SJCRH30 (cell line): ENCODE measurements at regions not wholly inside any gene's neighbourhood (a gene's known extent, or its start where the extent isn't known, plus 50 kb on each side); places are given as distances from the start of the nearest gene placed in this dataset.
A peak's percentile ranks its signal among the peaks of the same experiment; 100 is the strongest.
"Not testable (repeated sequence)": the region's sequence is repeated elsewhere in the genome, so short reads cannot be mapped to it uniquely, and the experiment has no call there.

Experiments
- DNase-seq, 2 experiments: peaks; one replicate each; pipeline ENCODE4 v3.0.0-alpha.2; 2015 to 2020
- H3K27ac ChIP-seq: fragments of 250-450 bp; sonication (Bioruptor Pico); 2 replicates; pipeline ENCODE4 v1.5.1; 2020; ENCODE audit warnings: mild to moderate bottlenecking, moderate library complexity
- H3K27me3 ChIP-seq: fragments of 250-450 bp; sonication (Bioruptor Pico); 2 replicates; pipeline ENCODE4 v1.5.1; 2020; ENCODE audit warnings: mild to moderate bottlenecking, moderate library complexity
- H3K36me3 ChIP-seq: fragments of 250-450 bp; sonication (Bioruptor Pico); 2 replicates; pipeline ENCODE4 v1.5.1; 2020; ENCODE audit warnings: mild to moderate bottlenecking, moderate library complexity
- H3K4me1 ChIP-seq: fragments of 250-450 bp; sonication (Bioruptor Pico); 2 replicates; pipeline ENCODE4 v1.5.1; 2020; ENCODE audit warnings: mild to moderate bottlenecking, moderate library complexity
- H3K4me3 ChIP-seq: fragments of 250-450 bp; sonication (Bioruptor Pico); 2 replicates; pipeline ENCODE4 v1.5.1; 2020; ENCODE audit warnings: mild to moderate bottlenecking, moderate library complexity
- H3K9me3 ChIP-seq: fragments of 250-450 bp; sonication (Bioruptor Pico); replicated peaks from 2 replicates; pipeline ENCODE4 v1.5.1; 2020; ENCODE audit warnings: mild to moderate bottlenecking, moderate library complexity

GRCh38 chr14:22203036-22203435 lies 386.0 kb downstream of the DAD1 start:
- Histone ChIP-seq H3K27me3 (no peaks in the 10 kb centered on the region), H3K9me3 (no peaks in the 10 kb centered on the region), H3K4me3 (no peak overlapping the region), H3K36me3 (no peaks in the 10 kb centered on the region), H3K27ac (no peak overlapping the region), H3K4me1 (no peaks in the 10 kb centered on the region)
- DNase-seq, result no peak

- no peak for DNase-seq
- Histone ChIP-seq H3K36me3 (no peaks in the 10 kb centered on the region), H3K4me3 (no peak overlapping the region), H3K27me3 (no peaks in the 10 kb centered on the region), H3K27ac (no peak overlapping the region), H3K4me1 (no peaks in the 10 kb centered on the region), H3K9me3 (no peaks in the 10 kb centered on the region)
These were observed 386.7 kb downstream of the DAD1 start for GRCh38 chr14:22202313-22202712.

GRCh38 chr14:22200977-22201605 lies 387.9 kb downstream of the DAD1 start:
- Histone ChIP-seq H3K36me3 (no peaks in the 10 kb centered on the region), H3K27ac (no peak overlapping the region), H3K4me1 (no peaks in the 10 kb centered on the region), H3K9me3 (no peaks in the 10 kb centered on the region), H3K27me3 (no peaks in the 10 kb centered on the region), H3K4me3 (no peak overlapping the region)
- DNase-seq, result peak in 1 of 2 experiments; percentile 50

GRCh38 chr14:22200131-22200530 lies 388.9 kb downstream of the DAD1 start:
- H3K9me3 ChIP-seq, H3K4me1 ChIP-seq, H3K4me3 ChIP-seq, H3K27ac ChIP-seq, H3K36me3 ChIP-seq, DNase-seq, H3K27me3 ChIP-seq: not testable (repeated sequence)

GRCh38 chr14:22194664-22195063 lies 394.4 kb downstream of the DAD1 start:
- Histone ChIP-seq H3K36me3 (no peaks in the 10 kb centered on the region), H3K27me3 (no peaks in the 10 kb centered on the region), H3K4me3 (no peak overlapping the region), H3K9me3 (no peaks in the 10 kb centered on the region), H3K4me1 (no peaks in the 10 kb centered on the region; the same call in 1 of the 2 replicates), H3K27ac (no peak overlapping the region)
- DNase-seq, result no peak

- Histone ChIP-seq H3K4me3 (no peak overlapping the region), H3K4me1 (no peaks in the 10 kb centered on the region; the same call in 1 of the 2 replicates), H3K9me3 (no peaks in the 10 kb centered on the region), H3K27me3 (no peaks in the 10 kb centered on the region), H3K36me3 (no peaks in the 10 kb centered on the region), H3K27ac (no peak overlapping the region)
- no peak for DNase-seq
These were observed 398.4 kb downstream of the DAD1 start for GRCh38 chr14:22190411-22191191.

- no peaks in the 10 kb centered on the region for H3K9me3 ChIP-seq
- H3K4me3 ChIP-seq, result no peak overlapping the region
- H3K4me1 ChIP-seq, result no peaks in the 10 kb centered on the region; the same call in 1 of the 2 replicates
- H3K27ac ChIP-seq, result no peak overlapping the region
- no peaks in the 10 kb centered on the region for H3K27me3 ChIP-seq
- no peak for DNase-seq
- no peaks in the 10 kb centered on the region for H3K36me3 ChIP-seq
These were observed 399.1 kb downstream of the DAD1 start for GRCh38 chr14:22189881-22190280.

- H3K27me3 ChIP-seq, result no peaks in the 10 kb centered on the region
- no peak overlapping the region for H3K4me3 ChIP-seq
- no peaks in the 10 kb centered on the region for H3K36me3 ChIP-seq
- no peak for DNase-seq
- H3K4me1 ChIP-seq, result no peaks in the 10 kb centered on the region; the same call in 1 of the 2 replicates
- no peak overlapping the region for H3K27ac ChIP-seq
- H3K9me3 ChIP-seq, result no peaks in the 10 kb centered on the region
These were observed 400.7 kb downstream of the DAD1 start for GRCh38 chr14:22188318-22188717.

GRCh38 chr14:22185789-22186188 lies 403.2 kb downstream of the DAD1 start:
- H3K27ac ChIP-seq, result no peak overlapping the region
- H3K9me3 ChIP-seq, result no peaks in the 10 kb centered on the region
- no peaks in the 10 kb centered on the region for H3K27me3 ChIP-seq
- no peak for DNase-seq
- H3K4me1 ChIP-seq, result no peaks in the 10 kb centered on the region; the same call in 1 of the 2 replicates
- H3K4me3 ChIP-seq, result no peak overlapping the region
- no peaks in the 10 kb centered on the region for H3K36me3 ChIP-seq

GRCh38 chr14:22185191-22185590 lies 403.8 kb downstream of the DAD1 start:
- no peak overlapping the region for H3K27ac ChIP-seq
- H3K4me1 ChIP-seq, result no peaks in the 10 kb centered on the region; the same call in 1 of the 2 replicates
- no peak overlapping the region for H3K4me3 ChIP-seq
- no peak for DNase-seq
- no peaks in the 10 kb centered on the region for H3K36me3 ChIP-seq
- no peaks in the 10 kb centered on the region for H3K27me3 ChIP-seq
- no peaks in the 10 kb centered on the region for H3K9me3 ChIP-seq

- H3K4me3 ChIP-seq, result no peak overlapping the region
- H3K36me3 ChIP-seq, result no peaks in the 10 kb centered on the region
- H3K27me3 ChIP-seq, result no peaks in the 10 kb centered on the region
- no peaks in the 10 kb centered on the region for H3K9me3 ChIP-seq
- no peaks in the 10 kb centered on the region for H3K4me1 ChIP-seq
- DNase-seq, result no peak
- H3K27ac ChIP-seq, result no peak overlapping the region
These were observed 404.2 kb downstream of the DAD1 start for GRCh38 chr14:22184830-22185168.

GRCh38 chr14:22184157-22184829 lies 404.7 kb downstream of the DAD1 start:
- no peak for DNase-seq
- Histone ChIP-seq H3K36me3 (no peaks in the 10 kb centered on the region), H3K27ac (no peak overlapping the region), H3K4me3 (no peak overlapping the region), H3K9me3 (no peaks in the 10 kb centered on the region), H3K4me1 (no peaks in the 10 kb centered on the region), H3K27me3 (no peaks in the 10 kb centered on the region)

GRCh38 chr14:22180045-22180444 lies 409.0 kb downstream of the DAD1 start:
- Histone ChIP-seq H3K4me1 (no peaks in the 10 kb centered on the region), H3K4me3 (no peak overlapping the region), H3K27ac (no peak overlapping the region), H3K27me3 (no peaks in the 10 kb centered on the region), H3K36me3 (no peaks in the 10 kb centered on the region), H3K9me3 (no peaks in the 10 kb centered on the region)
- DNase-seq, result no peak

GRCh38 chr14:22179190-22179589 lies 409.8 kb downstream of the DAD1 start:
- Histone ChIP-seq H3K9me3 (no peaks in the 10 kb centered on the region), H3K27ac (no peak overlapping the region), H3K27me3 (no peaks in the 10 kb centered on the region), H3K36me3 (no peaks in the 10 kb centered on the region), H3K4me3 (no peak overlapping the region), H3K4me1 (no peaks in the 10 kb centered on the region)
- DNase-seq, result no peak

- H3K27ac ChIP-seq, result no peak overlapping the region
- no peaks in the 10 kb centered on the region for H3K9me3 ChIP-seq
- no peak for DNase-seq
These were observed 410.6 kb downstream of the DAD1 start for GRCh38 chr14:22178333-22178839.

More at GRCh38 chr14:22178333-22178839, 410.6 kb downstream of the DAD1 start:
- no peaks in the 10 kb centered on the region for H3K4me1 ChIP-seq
- no peaks in the 10 kb centered on the region for H3K27me3 ChIP-seq
- H3K36me3 ChIP-seq, result no peaks in the 10 kb centered on the region
- no peak overlapping the region for H3K4me3 ChIP-seq
